GM23248 (cell line): ENCODE measurements at regions not wholly inside any gene's neighbourhood (a gene's known extent, or its start where the extent isn't known, plus 50 kb on each side); places are given as distances from the start of the nearest gene placed in this dataset.

Experiments
- EZH2 ChIP-seq: fragments of 200-600 bp; sonication (generic); IDR thresholded peaks from 2 replicates; pipeline ENCODE4 v1.6.1; 2018; ENCODE audit warnings: antibody characterized with exemption, mild to moderate bottlenecking; ENCODE audit not compliant: insufficient read depth, poor library complexity, severe bottlenecking
- EZH2phosphoT487 ChIP-seq: fragments of 200-600 bp; sonication (generic); IDR thresholded peaks from 2 replicates; pipeline ENCODE4 v1.6.1; 2018; ENCODE audit warnings: antibody characterized with exemption, moderate library complexity, mild to moderate bottlenecking, low read depth; ENCODE audit not compliant: insufficient read depth

DNA sequence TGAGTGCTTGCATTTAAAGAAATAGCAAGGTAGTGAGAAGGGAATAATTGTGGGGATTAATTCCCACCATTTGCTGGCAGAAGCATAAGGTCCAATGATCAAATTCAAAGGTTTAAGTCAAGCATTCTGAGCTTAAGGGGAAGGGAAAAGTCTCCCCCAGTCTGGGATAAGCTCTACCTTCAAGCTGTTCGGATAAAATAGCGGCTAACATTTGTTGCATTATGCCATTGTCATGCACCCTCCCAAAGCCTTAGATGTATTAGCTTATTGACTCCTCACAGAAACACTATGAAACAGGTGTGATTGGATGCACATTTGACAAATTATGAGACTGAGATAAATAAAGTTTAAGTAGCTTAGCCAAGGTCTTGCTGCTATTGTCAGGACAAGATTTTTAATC is 52.2 kb upstream of the TGIF1 start:
- no peak for TF ChIP-seq EZH2
- no peak for TF ChIP-seq EZH2phosphoT487
